HEK293T (cell line): ENCODE measurements at regions not wholly inside any gene's neighbourhood (a gene's known extent, or its start where the extent isn't known, plus 50 kb on each side); places are given as distances from the start of the nearest gene placed in this dataset.

ENCODE experiments used
- ELF4 ChIP-seq: fragments of 450-650 bp; IDR thresholded peaks from 2 replicates; pipeline ENCODE4 v1.6.1; 2017; ENCODE audit warnings: antibody characterized with exemption
- L3MBTL2 ChIP-seq: fragments of 450-650 bp; conservative IDR thresholded peaks from 2 replicates; pipeline ENCODE4 v1.6.1; 2016; ENCODE audit warnings: mild to moderate bottlenecking
- PKNOX1 ChIP-seq: fragments of 450-650 bp; IDR thresholded peaks from 2 replicates; pipeline ENCODE4 v1.6.1; 2016

GRCh38 chr21:14739590-14739989 lies 193.5 kb upstream of the SAMSN1 start:
- TF ChIP-seq ELF4 (no peak), PKNOX1 (no peak), L3MBTL2 (no peak)
